ENCODE measurements at regions not wholly inside any gene's neighbourhood (a gene's known extent, or its start where the extent isn't known, plus 50 kb on each side); places are given as distances from the start of the nearest gene placed in this dataset.

GRCh38 chr9:99392986-99393385, 170.9 kb downstream of the SEC61B start:
- no peak overlapping the region for H2AFZ ChIP-seq (ENCODE audit: low read depth, low read length)
- no peak overlapping the region for H3K4me2 ChIP-seq (ENCODE audit: insufficient read depth, low read length)
- no peaks in the 10 kb centered on the region for H3K9me3 ChIP-seq (replicated peaks; ENCODE audit: control insufficient read depth, insufficient read depth, low read depth, low read length)
- ChIA-PET CTCF (ENCODE audit: low intra/inter-chr PET ratio) (no interaction called here), POLR2A (no interaction called here)
- no peaks in the 10 kb centered on the region for H3K36me3 ChIP-seq (ENCODE audit: control insufficient read depth, insufficient read depth, low read length)
- no TSS peak for BruUV-seq (replicated peaks)
- no peak overlapping the region for H3K4me3 ChIP-seq
- no peaks in the 10 kb centered on the region for H4K20me1 ChIP-seq (replicated peaks; ENCODE audit: control insufficient read depth, insufficient read depth, low read length)
- H3K79me2 ChIP-seq (ENCODE audit: control insufficient read depth, insufficient read depth, low read length): no peaks in the 10 kb centered on the region
- FAIRE-seq: no peak
- no peak for TF ChIP-seq SIRT6 (IDR thresholded peaks at IDR 0.05; ENCODE audit: low read depth, low read length)
- TF ChIP-seq ZNF75A (CRISPR knock-in tag; IDR thresholded peaks at IDR 0.05): no peak
- no peak for DNase-seq (ENCODE audit: extremely low read depth in 1 of 4, low spot score in 3 of 4)
- WGBS (ENCODE audit: insufficient coverage, low coverage, missing lambda C conversion rate): 1% methylated on average over 8 of the region's 9 CpGs
- in situ Hi-C loops (cut with MboI) (no loop called here), intact Hi-C loops (cut with micrococcal nuclease) (no loop called here)
- no peak for ATAC-seq
- no peak overlapping the region for H3K27ac ChIP-seq (ENCODE audit: extremely low read depth, low read depth, low read length)
- H3K4me1 ChIP-seq (replicated peaks in 1 of 2; ENCODE audit: control insufficient read depth in 2 of 2, insufficient read depth in 2 of 2, low read length in 2 of 2): peaks cover 0 to 3% of the 10 kb centered on the region in 2 experiments; a peak in 1 of 5 replicates
- no peaks in the 10 kb centered on the region for H3K9me1 ChIP-seq (ENCODE audit: control insufficient read depth, insufficient read depth, low read length)
- H3K27me3 ChIP-seq (ENCODE audit: control insufficient read depth in 2 of 2, insufficient read depth in 2 of 2, low read length in 2 of 2): peaks cover 6 to 31% of the 10 kb centered on the region in 2 experiments; a peak in 3 of 5 replicates
- no peak overlapping the region for H3K9ac ChIP-seq (ENCODE audit: insufficient read depth in 1 of 2, low read depth in 2 of 2, low read length in 2 of 2)

GRCh38 chr9:99393993-99394392, 171.9 kb downstream of the SEC61B start:
- Histone ChIP-seq H3K27ac (ENCODE audit: extremely low read depth, low read depth, low read length) (no peak overlapping the region), H3K27me3 (ENCODE audit: control insufficient read depth in 2 of 2, insufficient read depth in 2 of 2, low read length in 2 of 2) (peaks cover 6 to 31% of the 10 kb centered on the region in 2 experiments; a peak in 3 of 5 replicates), H3K9me1 (ENCODE audit: control insufficient read depth, insufficient read depth, low read length) (no peaks in the 10 kb centered on the region), H3K36me3 (ENCODE audit: control insufficient read depth, insufficient read depth, low read length) (no peaks in the 10 kb centered on the region), H4K20me1 (replicated peaks; ENCODE audit: control insufficient read depth, insufficient read depth, low read length) (no peaks in the 10 kb centered on the region), H3K4me1 (replicated peaks in 1 of 2; ENCODE audit: control insufficient read depth in 2 of 2, insufficient read depth in 2 of 2, low read length in 2 of 2) (peaks cover 0 to 3% of the 10 kb centered on the region in 2 experiments; a peak in 1 of 5 replicates), H3K4me2 (ENCODE audit: insufficient read depth, low read length) (no peak overlapping the region), H3K9ac (ENCODE audit: insufficient read depth in 1 of 2, low read depth in 2 of 2, low read length in 2 of 2) (no peak overlapping the region), H3K79me2 (ENCODE audit: control insufficient read depth, insufficient read depth, low read length) (no peaks in the 10 kb centered on the region), H2AFZ (ENCODE audit: low read depth, low read length) (no peak overlapping the region), H3K9me3 (replicated peaks; ENCODE audit: control insufficient read depth, insufficient read depth, low read depth, low read length) (no peaks in the 10 kb centered on the region), H3K4me3 (no peak overlapping the region)
- FAIRE-seq (no peak), DNase-seq (ENCODE audit: extremely low read depth in 1 of 4, low spot score in 3 of 4) (no peak), ATAC-seq (no peak)
- in situ Hi-C loops (cut with MboI): no loop called here
- BruUV-seq (replicated peaks): no TSS peak
- ChIA-PET POLR2A (interaction anchor here (1.1 kb wide), 1 partner anchor 16 kb away, joined by 4 read pairs; no protein-coding TSS in a partner anchor), CTCF (ENCODE audit: low intra/inter-chr PET ratio) (no interaction called here)
- 2% methylated on average over 3 of the region's 3 CpGs for WGBS (ENCODE audit: insufficient coverage, low coverage, missing lambda C conversion rate)
- intact Hi-C loops (cut with micrococcal nuclease): no loop called here
- TF ChIP-seq MYBL2 (IDR thresholded peaks at IDR 0.05; ENCODE audit: low read depth): no peak
- TF ChIP-seq MYBL2 (CRISPR knock-in tag; IDR thresholded peaks at IDR 0.05; ENCODE audit: borderline replicate concordance): no peak
- no peak for TF ChIP-seq SRSF1 (IDR thresholded peaks at IDR 0.05; ENCODE audit: low read depth, low read length)
- TF ChIP-seq TARDBP (IDR thresholded peaks at IDR 0.05): no peak
- TF ChIP-seq PHF21A (IDR thresholded peaks at IDR 0.05; ENCODE audit: borderline replicate concordance, low read depth): no peak
- no peak for TF ChIP-seq MTA3 (IDR thresholded peaks at IDR 0.05; ENCODE audit: borderline replicate concordance)
